Cardiac muscle cell (in vitro differentiated cells and primary cell): ENCODE measurements at regions not wholly inside any gene's neighbourhood (a gene's known extent, or its start where the extent isn't known, plus 50 kb on each side); places are given as distances from the start of the nearest gene placed in this dataset.

Source experiments
- DNase-seq, 2 donors: peaks; one replicate each; pipeline versions ENCODE4 v3.0.0 to v3.0.0-alpha.2; 2010 to 2017; ENCODE audit warnings: low read depth in 1 of 2, low spot score in 1 of 2
- H3K27ac ChIP-seq: fragments of 200-600 bp; sonication (generic); 2 replicates; pipeline ENCODE4 v1.5.1; 2016
- H3K27me3 ChIP-seq: fragments of 200-600 bp; sonication (generic); 2 replicates; pipeline ENCODE4 v1.6.0; 2016; ENCODE audit warnings: control low read depth
- H3K36me3 ChIP-seq: fragments of 200-600 bp; sonication (generic); 2 replicates; pipeline ENCODE4 v1.5.1; 2016; ENCODE audit warnings: control low read depth
- H3K4me1 ChIP-seq: fragments of 200-600 bp; sonication (generic); 2 replicates; pipeline ENCODE4 v1.8.1; 2017; ENCODE audit warnings: low read depth, mild to moderate bottlenecking, mixed run types
- H3K4me3 ChIP-seq: fragments of 200-600 bp; sonication (generic); 2 replicates; pipeline ENCODE4 v1.5.1; 2016; ENCODE audit warnings: mild to moderate bottlenecking
- H3K9me3 ChIP-seq: fragments of 200-600 bp; sonication (generic); 2 replicates; pipeline ENCODE4 v1.5.1; 2017; ENCODE audit warnings: low read depth, mild to moderate bottlenecking, control low read depth
- CTCF ChIP-seq: IDR thresholded peaks from 2 replicates; pipeline ENCODE4 v1.5.1; 2012; ENCODE audit warnings: low read depth, mild to moderate bottlenecking, low read length

GRCh38 chr4:157885811-157886210 is 287.0 kb downstream of the GASK1B start:
- Histone ChIP-seq H3K4me1 (no peaks in the 10 kb centered on the region), H3K27me3 (no peaks in the 10 kb centered on the region), H3K4me3 (no peak overlapping the region), H3K27ac (no peak overlapping the region), H3K9me3 (no peaks in the 10 kb centered on the region), H3K36me3 (no peaks in the 10 kb centered on the region)
- DNase-seq = no peak
- no peak for TF ChIP-seq CTCF

- no peak overlapping the region for H3K27ac ChIP-seq
- no peaks in the 10 kb centered on the region for H3K9me3 ChIP-seq
- H3K4me3 ChIP-seq = no peak overlapping the region
- no peaks in the 10 kb centered on the region for H3K4me1 ChIP-seq
- H3K36me3 ChIP-seq = no peaks in the 10 kb centered on the region
- TF ChIP-seq CTCF = no peak
- no peak for DNase-seq
- H3K27me3 ChIP-seq = no peaks in the 10 kb centered on the region
Observed at GRCh38 chr4:157882901-157883300, 289.9 kb downstream of the GASK1B start.

GRCh38 chr4:157880761-157881160 is 292.1 kb downstream of the GASK1B start:
- H3K9me3 ChIP-seq = no peaks in the 10 kb centered on the region
- TF ChIP-seq CTCF = no peak
- no peaks in the 10 kb centered on the region for H3K4me1 ChIP-seq
- no peaks in the 10 kb centered on the region for H3K27me3 ChIP-seq
- H3K27ac ChIP-seq = no peak overlapping the region
- no peaks in the 10 kb centered on the region for H3K36me3 ChIP-seq
- DNase-seq = no peak
- no peak overlapping the region for H3K4me3 ChIP-seq

- no peak for TF ChIP-seq CTCF
Observed at GRCh38 chr4:157854819-157855218, 318.0 kb downstream of the GASK1B start.

GRCh38 chr4:157840648-157841047 is 332.2 kb downstream of the GASK1B start:
- no peak overlapping the region for H3K4me3 ChIP-seq
- no peaks in the 10 kb centered on the region for H3K4me1 ChIP-seq
- H3K9me3 ChIP-seq = no peaks in the 10 kb centered on the region
- no peak for TF ChIP-seq CTCF
- H3K27me3 ChIP-seq = no peaks in the 10 kb centered on the region
- no peak for DNase-seq
- H3K27ac ChIP-seq = no peak overlapping the region
- H3K36me3 ChIP-seq = no peaks in the 10 kb centered on the region

More at GRCh38 chr4:157854819-157855218, 318.0 kb downstream of the GASK1B start:
- H3K4me3 ChIP-seq = no peak overlapping the region
- no peaks in the 10 kb centered on the region for H3K27me3 ChIP-seq
- no peaks in the 10 kb centered on the region for H3K4me1 ChIP-seq
- no peak for DNase-seq
- H3K27ac ChIP-seq = no peak overlapping the region
- no peaks in the 10 kb centered on the region for H3K36me3 ChIP-seq
- H3K9me3 ChIP-seq = no peaks in the 10 kb centered on the region

GRCh38 chr4:157840034-157840433 is 332.8 kb downstream of the GASK1B start:
- TF ChIP-seq CTCF = no peak
- Histone ChIP-seq H3K36me3 (no peaks in the 10 kb centered on the region), H3K27ac (no peak overlapping the region), H3K27me3 (no peaks in the 10 kb centered on the region), H3K4me1 (no peaks in the 10 kb centered on the region), H3K4me3 (no peak overlapping the region), H3K9me3 (no peaks in the 10 kb centered on the region)
- DNase-seq = no peak
